ENCODE measurements at regions not wholly inside any gene's neighbourhood (a gene's known extent, or its start where the extent isn't known, plus 50 kb on each side); places are given as distances from the start of the nearest gene placed in this dataset.

DNA sequence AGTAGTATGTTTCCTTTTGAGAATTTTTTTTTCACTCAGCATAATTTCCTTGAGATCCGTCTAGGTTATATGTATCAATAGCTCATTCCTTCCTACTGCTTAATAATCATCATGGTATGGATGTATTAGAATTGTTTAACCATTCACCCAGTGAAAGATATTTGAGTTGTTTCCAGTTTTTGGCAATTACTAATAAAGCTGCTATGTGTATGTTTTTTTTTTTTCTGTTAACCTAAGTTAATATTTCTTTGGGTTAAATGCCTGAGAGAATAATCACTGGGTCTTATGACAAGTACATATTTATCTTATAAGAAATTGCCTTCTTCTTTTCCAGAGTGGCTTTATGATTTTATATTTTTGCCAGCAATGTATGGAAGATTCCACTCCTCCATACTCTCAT lies 96.4 kb upstream of the ST6GAL2 start:
- DNase-seq = no peak

DNA sequence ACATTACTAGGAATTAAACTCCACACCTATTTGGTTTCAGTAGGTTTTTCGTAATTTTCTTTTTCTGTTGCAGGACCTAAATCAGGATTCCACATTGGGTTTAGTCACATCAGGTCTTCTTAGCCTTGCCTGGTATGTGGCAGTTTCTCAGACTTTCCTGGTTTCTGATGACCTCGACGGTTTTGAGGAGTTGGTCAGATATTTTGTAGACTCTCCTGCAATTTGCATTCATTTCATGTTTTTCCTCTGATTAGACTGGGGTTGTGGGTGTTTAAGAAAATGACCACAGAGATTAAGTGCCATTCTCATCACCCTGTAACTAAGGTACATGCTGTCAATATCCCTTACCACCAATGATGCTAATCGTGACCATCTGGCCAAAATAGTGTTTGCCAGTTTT lies 97.3 kb upstream of the ST6GAL2 start:
- DNase-seq = no peak

DNA sequence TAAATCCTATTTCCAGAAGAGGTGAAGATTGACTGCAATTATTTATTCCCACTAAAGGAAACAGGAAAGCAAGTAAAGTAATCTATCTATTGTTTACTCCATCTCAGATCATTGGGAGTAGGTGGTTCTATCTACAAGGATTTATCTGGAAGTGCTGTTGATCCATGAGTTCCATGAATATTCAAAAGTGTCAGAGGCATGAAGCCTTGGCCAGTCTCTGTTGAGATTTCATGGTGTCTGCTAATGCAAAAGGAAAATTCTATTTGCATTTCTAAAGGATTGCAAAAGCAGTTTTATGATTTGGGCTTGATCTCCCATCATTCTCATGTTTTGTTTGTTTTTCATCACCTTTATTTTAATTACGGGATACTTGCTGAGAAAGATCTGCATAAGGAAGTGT lies 102.4 kb upstream of the ST6GAL2 start:
- no peak for DNase-seq

DNA sequence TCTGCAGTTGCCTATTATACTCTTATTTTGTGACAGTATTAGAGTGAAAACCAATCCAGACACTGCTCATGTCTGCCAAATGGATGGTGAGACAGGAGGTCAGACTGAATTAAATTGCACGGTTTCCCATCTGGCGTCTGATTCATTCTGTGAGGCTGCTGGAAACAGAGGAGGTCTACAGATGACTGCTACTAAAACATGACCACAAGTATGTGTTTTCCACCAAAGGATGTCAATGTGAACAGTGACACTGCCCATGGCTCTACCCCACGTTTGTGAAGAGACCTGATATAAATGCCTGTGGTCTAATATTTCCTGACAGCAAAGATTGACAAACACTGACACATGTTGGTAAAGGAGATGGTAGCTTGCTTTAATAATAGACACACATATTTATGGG lies 104.3 kb upstream of the ST6GAL2 start:
- DNase-seq = peak; percentile 30

DNA sequence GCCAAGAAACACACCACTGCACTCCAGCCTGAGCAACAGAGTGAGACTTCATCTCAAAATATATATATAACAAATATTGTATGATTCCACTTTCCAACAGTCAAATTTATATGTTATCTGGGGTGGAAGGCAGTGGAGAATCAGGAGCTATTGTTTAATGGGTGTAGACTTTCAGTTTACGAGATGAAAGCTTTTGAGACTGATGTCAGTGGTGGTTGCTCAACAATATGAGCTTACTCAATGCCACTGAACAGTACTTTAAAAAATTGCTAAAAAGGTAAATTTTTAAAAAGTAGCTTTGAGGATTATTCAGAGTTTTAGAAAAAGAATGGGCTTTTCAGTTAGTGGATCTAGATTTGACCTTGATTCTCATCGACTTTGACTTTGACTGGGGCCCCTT lies 105.9 kb upstream of the ST6GAL2 start:
- DNase-seq = no peak

DNA sequence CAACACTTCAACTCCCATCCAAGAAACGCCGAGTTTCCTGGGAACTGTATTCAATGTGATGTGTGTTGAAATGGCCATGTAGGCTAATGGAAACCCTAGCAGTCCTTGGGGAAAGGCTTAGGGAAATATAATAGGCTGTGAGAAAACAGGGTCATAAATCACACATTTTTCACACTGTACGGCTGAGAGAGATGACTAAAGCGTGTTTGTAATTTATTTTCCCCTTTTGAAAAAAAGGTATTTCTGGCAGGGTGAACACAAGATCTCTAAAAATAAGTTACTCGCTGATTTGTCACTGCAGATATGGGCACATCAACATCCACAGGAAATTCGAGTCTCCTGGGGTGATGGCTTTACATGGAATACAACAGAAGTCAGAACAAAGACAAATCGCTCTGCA lies 109.6 kb upstream of the ST6GAL2 start:
- DNase-seq = no peak

DNA sequence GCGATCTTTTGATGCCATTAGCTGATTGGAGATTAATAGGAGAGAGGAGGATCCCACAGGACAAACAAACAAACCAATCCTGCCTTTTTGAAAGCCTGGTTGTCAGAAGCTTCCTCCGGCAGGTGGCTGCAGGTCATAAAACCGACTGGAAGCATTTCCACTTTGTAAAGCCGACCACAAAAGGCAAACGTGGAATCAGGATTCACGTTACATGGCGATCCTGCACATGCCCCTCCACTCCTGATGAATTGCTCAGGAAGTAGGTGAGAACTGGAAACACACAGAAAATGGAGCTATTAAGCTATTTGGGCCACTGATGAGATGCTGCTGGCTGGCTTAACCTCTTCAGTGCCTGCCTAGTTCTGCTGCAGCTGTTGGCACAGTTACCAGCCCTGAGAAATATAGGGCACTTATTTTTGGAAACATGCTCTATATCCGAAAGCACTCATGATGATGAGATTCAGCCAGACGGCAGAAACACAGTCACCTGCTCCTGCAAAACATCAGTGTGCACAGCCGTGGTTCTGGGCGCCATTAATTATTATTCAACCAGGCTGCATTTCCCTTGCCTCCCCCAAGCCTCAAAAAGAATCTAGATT lies 110.3 kb upstream of the ST6GAL2 start:
- DNase-seq = peak; percentile 35

DNA sequence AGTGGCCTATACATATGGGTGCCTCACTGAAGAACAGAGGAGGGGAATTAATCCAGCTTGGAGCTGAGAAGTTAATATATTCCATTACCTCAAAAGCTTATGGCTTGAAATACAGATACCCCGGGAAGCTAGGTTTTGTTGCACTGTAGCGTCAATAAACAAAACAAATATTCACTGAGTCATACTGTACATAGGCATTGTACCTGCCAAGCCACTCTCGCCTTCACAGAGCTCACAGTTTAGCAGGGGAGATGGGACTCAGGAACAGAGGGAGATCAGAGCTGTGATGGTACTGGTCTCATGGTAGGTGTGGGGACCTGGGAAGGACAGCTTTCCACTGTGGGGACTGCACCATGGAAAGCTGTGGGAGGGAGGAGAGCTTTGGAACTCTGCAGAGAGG lies 111.2 kb upstream of the ST6GAL2 start:
- DNase-seq = no peak

DNA sequence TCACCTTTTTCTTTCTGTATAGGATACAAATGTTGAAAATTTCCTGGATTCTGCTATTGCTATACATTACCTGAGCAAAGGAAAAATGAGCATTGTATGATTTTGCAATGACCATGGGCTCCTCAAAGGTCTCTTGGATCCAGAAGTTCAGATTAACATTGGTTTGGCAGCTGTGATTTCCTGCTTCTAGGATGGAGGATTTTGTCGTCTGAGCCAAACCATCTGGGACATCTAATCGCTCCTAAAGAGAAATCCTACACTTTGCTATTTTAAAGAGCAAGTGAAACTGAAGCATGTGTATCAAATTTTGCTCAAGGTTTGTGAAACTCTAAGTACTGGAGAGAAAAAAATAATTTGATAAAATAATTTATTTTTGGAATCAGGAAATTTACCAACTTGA lies 115.1 kb upstream of the ST6GAL2 start:
- DNase-seq = peak; percentile 2

DNA sequence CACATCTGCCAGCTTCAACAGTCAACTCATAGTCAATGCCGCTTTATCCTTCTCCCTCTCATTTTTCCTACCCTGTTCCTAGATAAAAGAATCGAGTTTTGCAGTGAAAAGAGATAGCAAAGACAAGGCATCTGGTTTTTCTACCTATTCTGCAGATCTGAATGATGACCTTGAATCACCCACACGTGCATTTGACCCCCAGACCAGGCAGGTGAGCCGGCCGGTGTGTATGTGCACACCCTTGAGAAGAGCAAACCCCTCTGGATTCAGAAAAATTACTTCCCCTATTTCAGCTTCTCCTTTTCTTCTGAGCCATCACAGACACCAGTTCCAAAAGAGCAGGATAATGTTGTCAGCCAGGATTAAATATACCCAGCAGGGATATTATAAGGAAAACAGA lies 115.6 kb upstream of the ST6GAL2 start:
- DNase-seq = no peak

DNA sequence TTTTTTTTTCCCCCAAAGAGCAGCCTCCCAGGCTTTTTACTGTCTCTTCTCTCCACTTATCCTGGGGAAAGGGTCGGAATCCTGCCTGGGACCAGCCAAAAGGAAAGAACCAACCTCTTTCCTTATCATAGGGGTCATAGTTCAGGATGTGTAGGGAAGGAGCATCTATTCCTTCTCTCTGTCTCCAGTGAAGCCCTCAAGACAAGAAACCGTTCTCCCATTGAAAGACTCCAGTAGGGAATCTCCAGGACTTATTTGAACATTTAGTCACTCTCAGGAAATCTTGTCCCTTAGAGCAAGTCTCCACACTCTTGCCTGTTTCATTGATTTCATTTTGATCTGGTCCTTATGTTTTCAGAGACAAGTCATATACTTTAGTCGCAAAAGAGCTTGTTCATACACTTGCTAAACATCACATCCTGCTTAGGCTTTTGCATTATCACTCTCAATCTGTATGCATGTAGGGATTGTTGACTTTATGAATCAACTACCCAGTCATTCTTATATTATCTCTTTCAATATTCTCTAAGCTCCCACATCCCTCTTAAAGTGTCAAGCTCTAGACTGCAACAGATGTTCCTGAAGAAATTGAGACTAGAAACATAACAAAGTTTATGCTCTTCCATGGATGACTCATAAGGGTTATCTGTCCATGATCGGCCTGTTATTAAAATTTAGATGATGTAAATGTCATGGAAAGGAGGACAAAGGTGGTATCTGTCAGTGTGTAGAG lies 116.2 kb upstream of the ST6GAL2 start:
- DNase-seq = no peak

DNA sequence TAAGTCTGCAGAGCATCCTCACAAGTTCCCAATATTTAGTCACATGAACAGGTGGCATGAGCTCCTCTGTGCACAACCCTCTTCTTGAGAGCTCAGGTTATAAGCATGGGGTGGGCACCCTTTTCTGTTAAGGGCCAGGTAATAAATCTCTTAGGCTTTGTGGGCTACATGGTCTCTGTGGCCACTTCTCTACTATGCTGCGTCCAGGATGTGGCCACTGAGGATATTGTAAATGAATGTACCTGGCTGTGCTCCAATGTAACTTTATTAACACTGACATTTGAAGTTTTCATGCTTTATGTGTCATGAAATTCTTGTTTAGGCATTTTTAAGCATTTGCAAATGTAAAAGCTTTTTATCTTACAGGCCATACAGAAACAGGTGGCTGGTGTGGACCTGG lies 116.8 kb upstream of the ST6GAL2 start:
- no peak for DNase-seq

DNA sequence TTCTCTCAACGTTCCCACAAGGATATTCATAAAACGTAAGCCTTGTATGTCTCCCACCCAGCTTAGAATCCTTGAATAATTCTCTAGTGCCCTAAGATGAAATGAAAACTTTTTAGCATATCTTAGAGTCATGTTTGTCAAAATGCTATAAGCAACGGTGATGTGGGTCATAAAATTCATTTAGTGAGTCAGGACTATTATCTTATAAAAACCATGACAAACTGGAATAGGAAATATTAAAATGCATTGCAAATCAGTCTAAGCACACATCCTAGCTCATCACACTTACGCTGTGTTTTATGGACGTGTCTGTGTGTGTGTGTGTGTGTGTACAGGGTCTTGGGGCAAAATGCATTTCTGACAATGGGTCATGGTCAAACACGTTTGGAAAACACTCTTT lies 119.9 kb upstream of the ST6GAL2 start:
- no peak for DNase-seq

DNA sequence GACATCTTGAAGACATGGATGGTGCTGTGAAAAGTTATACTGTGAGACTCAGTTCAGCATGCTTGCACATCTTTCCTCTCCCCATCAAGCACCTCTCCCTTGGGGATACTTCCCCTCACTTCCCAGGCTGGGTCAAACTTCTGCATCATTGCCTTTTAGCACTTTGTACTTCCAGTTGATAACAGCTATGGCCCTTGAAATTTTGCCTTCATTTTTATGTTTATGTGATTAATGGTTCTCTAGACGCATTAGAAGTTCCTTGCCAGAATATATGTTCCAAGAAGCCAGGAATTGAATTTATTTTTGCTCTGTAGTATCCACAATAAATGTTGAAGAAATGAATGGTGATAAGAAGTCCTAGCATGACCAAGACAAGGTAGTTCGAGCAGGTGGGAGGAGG lies 120.9 kb upstream of the ST6GAL2 start:
- DNase-seq = no peak

DNA sequence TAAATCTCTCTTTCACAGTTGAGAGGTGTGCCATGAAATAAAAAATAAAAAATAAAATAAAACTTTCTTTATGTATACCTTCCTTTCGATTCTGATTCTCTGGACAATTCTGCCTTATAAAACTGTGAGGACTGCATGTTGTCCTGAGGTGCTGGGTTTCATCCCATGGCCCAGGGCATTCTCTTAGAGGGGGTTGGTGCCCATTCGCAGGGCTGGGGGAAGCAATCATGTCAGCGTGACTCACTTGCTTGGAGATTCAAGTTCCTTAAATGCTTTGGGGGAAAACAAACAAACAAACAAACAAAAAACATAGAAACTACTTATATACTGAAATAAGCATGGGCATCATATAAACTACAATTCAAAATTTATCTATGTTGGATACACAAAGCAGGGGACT lies 122.0 kb upstream of the ST6GAL2 start:
- DNase-seq = no peak

DNA sequence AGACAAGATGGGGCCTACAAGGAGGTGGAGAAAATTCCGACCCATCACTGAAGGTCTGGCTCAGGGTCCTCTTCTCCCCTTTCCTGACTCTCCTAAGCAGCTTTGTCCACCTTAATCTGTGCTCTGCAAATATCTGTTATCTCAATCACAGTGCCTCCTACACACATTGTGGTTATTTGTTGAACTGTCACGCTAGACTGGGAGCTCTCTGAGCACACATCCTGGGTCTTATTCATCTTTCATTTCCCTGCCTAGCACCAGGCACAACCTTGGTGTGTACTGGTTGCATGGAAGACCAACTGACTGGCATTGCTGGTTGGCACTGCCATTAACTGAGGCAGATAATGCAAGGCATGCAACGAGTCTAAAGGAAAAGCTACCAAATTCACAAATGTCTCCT lies 122.9 kb upstream of the ST6GAL2 start:
- no peak for DNase-seq

DNA sequence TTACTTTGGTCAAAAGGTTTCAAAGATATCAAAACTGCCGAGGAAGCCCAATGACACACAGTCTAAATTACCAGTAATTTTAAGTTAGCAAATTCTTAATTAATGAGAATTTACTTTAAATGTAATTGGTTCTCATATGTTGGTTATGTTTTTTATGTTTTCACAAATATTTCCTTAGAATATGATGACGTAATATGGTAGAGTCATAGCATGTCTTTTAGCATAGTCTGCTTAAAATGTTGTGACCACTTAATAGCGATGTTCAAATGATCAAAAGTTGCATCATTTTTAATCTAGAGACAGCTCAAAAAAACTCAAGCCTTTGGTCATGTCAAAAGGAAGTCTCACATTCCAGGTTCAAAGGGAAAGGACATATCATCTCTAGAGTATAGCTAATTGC lies 123.3 kb upstream of the ST6GAL2 start:
- DNase-seq = no peak

DNA sequence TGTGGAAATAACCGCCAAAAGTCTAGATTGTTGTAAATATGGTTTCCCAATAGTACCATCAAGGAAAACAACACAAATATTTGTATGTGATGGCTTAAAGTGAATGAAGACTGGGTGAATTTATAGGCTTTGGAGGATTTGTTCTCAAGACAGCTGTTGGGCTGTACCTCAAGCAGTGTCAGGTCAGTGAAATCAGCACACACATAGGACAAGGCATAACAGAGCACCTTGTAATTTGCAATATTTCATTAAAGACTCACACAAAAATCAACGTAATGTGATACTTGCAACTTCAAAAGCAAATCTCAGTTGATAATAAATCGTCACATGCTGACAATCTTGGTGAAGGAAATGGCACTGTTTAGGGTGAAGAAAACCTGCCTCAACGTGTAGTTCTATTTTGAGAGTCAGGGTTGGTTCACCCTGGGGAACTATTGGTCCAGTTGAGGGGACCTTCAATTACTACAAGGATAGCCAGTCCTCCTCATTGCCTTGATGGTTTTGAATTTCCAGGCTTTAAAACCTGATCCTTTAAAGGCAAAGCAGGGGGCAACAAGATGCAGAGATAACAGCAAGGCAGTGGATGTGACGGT lies 126.8 kb upstream of the ST6GAL2 start:
- DNase-seq = no peak

DNA sequence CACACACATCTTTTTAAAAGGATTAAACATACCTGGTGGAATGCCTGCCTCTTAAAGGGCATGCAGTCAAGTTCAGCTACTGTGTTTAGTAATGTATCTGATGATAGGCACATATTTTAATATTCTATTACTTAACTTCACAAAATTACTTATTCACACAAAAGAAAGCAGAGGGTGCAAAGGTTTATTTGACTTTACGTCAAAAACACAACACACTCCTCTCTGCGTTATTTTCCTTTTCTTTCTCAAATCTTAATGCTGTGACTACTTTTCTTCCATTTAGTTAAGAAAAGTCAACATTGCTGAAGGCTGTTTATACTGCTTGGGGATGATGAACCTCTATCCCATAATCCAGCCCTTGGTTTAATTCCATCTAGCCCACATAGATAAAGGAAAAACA lies 127.9 kb upstream of the ST6GAL2 start:
- no peak for DNase-seq

DNA sequence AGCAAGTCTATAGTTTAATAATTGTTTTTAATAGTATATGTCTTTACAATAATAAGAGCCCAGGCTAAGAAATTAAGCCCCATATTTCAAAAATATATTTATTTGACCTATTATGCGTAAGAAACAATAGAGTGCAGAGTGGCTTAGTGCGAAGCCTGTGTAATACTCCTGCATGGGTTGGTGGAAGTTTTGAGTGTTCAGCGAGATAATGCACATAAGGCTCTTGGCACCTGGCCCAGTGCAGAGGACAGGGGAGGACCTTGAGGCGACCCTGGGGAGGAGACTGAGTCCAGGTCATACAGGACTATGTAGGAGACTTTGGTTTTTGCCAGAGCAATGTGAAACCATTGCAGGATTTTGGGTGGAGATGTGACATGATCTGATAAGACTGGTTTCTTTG lies 132.4 kb upstream of the ST6GAL2 start:
- no peak for DNase-seq

DNA sequence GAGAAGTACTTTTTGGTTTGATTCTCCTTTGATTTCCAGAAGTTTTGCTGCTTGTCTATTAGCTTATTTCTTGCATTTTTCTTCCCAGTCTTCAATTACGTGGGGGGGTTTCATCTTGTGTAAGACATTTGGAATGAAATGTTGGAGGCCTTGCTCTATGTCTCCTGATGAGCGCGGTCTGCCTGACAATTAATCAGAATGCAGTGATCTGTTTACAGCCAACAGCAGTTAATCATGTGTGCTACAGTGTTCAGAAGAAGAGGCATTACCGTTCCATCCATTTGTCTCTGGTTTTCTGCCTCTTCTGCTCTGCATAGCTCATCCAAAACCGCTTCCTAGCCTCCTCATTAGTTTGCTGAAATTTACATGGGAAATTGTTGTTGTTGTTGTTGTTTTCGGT lies 134.4 kb upstream of the ST6GAL2 start:
- no peak for DNase-seq

DNA sequence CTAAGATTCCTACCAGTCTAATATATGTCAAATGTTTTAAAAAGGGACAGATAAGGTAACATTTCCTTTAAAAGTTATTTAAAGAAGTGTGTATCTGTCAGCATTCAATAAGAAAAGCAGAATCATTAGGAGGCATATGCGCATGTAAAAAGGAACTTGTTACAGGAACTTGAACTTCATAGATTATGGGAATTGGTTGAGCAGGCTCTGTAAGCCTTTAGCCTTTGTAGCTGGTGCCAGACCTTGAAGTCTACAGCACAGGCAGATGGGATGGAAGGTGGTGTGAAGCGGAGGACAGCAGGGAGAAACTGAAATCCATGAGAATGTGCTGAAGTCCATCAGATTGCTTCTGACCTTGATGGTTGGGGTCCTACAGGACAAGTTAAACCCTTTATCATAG lies 138.3 kb upstream of the ST6GAL2 start:
- DNase-seq = no peak

DNA sequence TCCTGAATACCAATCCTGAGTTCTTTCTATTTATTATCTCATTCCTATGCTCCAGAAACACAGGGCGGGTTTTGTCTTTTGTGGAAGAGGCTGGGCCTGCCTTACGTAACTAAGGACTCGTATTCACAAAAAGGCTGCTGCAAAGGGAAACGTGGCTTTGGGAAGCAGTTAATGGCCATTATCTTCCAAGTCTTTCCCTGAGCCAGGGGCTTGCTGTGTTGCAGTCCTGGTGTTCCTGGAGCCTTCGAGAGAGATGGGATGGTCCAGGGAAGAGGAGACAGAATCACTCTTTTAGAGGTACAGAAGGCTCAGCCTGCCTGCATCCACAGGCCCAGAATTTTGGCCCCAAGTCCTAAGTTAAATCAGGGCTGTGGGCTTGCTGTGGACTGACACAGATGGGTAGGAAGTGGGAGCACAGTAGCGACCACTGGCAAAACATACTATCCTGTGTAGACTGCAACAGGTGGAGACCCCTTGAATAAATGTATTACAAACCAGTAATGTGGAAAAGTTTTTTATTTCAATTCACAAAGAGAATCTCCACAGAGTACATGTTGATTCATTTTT lies 139.4 kb upstream of the ST6GAL2 start:
- no peak for DNase-seq

DNA sequence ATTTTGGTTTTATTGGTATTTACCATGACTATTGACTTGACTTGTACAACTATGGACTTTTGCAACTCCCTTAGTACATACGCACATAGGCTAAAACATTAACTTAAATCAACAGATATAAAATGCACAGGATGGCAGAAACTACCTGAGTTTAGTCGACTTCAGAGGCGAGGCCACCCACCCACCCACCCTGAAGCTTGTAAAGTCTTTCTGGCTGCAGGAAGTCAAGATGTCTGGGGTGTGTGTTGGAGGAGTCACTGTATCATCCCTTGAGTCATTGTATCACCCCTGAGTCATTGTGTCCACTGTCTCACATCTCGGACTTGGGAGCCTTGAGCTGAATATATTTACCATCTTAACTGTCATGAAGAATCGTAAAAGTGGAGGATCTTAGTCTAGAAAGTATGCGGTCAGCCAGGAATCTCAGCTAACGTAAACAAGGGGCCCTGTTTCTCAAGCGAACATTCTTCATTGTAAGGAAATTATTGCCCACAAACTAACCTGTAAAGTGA lies 140.0 kb upstream of the ST6GAL2 start:
- DNase-seq = no peak

Data from NCI-H82 (cell line).